Tongue (tissue), 1 donor: ENCODE measurements at regions not wholly inside any gene's neighbourhood (a gene's known extent, or its start where the extent isn't known, plus 50 kb on each side); places are given as distances from the start of the nearest gene placed in this dataset.

ENCODE experiments used
- DNase-seq: peaks from one replicate; pipeline ENCODE4 v3.0.0-alpha.2; 2015

- no peak for DNase-seq
Measured at GRCh38 chr15:70443486-70444273, 319.7 kb downstream of the UACA start.

DNA sequence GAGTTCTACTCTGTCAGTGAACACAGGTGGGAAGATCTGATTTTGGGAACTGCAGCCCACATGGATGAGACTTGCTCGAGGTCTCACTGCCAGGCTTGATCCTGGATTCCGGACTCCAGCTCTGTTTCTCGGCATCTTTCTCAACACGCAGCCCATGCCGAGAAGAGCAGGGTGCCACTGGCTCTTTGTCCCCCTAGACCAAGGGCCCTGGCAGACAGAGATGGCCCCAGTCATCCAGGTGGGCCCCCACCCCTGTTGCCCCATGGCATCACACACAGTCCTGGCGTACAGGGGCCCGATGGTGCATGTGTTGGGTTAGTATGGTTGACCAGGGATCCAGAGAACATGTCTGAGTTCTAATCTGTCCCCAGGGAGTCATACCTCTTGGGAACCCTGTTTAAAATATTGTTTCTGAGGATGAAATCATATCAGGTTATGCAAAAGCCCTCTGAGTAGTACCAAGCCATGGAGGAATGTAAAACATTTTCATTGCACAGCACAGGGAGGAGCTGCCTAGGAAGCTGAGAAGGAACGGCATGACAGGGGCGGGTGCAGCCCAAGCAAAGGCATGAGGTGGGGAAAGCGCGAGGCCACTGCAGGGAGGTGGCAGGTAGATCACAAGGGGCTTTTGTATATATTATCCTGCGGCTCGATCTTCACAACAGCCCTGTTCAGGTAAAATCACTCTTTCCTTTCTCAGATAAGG is 320.6 kb downstream of the UACA start:
- no peak for DNase-seq

DNA sequence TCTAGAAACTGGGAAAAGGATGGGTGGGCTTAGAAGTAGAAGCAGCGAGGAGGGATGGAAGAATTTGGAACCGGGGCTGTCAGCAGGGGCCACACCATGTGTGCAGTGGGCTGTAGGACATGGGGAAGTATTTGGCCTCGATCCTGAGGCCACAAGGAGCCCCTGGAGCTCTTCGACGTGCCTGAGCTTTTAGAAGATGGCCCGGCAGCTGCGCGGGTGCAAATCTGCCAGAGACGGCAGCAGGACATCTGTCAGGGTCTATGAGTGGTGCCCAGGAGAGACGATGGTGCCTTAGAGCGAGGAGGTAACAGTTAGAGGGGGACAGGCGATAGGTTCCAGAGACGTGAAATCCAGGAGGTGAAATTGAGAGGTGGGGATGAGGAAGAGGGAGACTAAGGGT is 321.1 kb downstream of the UACA start:
- DNase-seq: no peak

GRCh38 chr15:70440416-70441138 is 322.8 kb downstream of the UACA start:
- no peak for DNase-seq

GRCh38 chr15:70439880-70440279 is 323.5 kb downstream of the UACA start:
- DNase-seq: no peak

- DNase-seq: no peak
Measured at GRCh38 chr15:70439304-70439877, 324.0 kb downstream of the UACA start.

- DNase-seq: peak; percentile 59
Measured at GRCh38 chr15:70438776-70439175, 324.6 kb downstream of the UACA start.

DNA sequence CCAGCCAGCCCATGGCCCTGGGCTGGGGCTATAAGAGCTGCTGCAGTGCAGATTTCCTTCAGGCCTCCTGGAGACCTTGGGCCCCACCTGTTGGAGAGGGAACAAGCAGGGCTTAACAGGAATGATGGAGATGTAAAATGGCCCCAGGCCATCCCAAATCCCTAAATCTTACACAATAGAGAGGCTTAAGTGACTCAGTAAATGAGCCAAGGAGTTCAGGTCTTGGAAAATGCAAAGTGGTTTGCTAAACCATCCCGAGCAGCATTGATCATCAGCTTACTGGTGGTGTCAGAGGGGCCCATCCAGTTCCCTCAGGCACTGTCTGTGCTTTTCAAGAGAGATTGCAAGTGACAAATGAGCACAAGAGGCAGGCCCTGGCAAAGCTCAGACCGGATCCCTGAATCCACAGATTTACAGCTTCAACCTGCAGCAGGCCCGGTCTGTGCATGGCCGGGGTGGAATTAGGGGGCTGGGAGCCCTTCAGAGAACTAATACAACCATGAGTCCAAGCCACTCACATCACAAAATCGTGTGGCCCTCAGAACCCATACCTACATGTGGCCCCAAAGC is 325.4 kb downstream of the UACA start:
- peak; percentile 56 for DNase-seq

DNA sequence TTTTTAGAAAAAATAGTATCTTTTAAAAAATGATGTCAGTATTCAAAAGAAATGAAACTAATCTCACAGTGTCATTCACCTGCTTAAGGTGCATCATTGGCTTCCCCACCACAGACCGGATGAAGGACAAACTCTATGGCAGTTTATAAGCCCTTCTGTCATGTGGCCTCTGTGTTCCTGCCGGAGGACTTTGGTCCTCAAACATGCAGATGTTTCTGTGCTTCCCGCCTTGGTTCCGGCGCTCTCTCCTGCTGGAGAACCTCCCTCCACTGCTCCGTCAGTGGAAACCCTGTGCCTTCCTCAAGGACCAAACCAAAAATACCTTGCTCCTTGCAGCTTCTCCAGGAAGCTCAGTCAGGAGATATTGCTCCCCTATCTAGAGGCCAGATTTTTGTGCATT is 326.3 kb downstream of the UACA start:
- DNase-seq: no peak

DNA sequence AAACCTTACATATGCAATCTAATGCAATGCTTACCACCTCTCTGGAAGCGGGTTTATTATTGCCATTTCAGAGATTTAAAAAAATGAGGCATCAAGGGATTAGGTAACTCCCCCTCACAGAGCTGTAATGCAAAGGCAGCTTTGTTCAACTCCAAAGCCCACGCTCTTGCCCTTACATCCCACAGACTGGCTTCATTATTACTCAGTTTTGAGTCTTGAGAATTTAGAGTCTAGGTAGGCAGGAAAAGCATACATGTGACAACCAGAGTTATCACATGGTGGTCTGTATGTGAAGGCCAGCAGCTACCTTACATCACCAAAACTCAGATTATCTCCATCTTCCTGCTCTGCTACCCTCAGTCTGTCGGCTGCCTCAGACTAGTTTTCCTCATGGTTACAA is 326.9 kb downstream of the UACA start:
- DNase-seq: no peak

GRCh38 chr15:70435872-70436271 is 327.5 kb downstream of the UACA start:
- no peak for DNase-seq

DNA sequence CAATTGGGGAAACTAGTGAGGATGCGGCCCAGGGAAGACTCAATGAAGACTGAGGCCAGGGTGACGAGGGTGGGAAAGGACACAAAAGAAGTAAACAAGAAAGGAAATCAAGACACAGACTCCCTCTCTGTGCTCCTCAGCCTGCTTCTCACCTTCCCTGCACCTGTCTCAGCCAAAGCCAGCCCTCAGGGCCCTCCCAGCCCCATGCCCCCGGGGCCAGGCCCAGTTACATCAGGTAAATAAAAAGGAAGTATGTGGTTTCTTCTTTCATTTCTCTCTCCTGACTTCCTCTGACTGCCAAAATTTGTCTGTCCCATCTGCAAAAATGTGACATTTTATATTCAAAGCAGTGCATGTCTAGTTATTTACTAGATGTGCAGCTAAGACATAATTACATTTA is 328.0 kb downstream of the UACA start:
- DNase-seq: no peak

DNA sequence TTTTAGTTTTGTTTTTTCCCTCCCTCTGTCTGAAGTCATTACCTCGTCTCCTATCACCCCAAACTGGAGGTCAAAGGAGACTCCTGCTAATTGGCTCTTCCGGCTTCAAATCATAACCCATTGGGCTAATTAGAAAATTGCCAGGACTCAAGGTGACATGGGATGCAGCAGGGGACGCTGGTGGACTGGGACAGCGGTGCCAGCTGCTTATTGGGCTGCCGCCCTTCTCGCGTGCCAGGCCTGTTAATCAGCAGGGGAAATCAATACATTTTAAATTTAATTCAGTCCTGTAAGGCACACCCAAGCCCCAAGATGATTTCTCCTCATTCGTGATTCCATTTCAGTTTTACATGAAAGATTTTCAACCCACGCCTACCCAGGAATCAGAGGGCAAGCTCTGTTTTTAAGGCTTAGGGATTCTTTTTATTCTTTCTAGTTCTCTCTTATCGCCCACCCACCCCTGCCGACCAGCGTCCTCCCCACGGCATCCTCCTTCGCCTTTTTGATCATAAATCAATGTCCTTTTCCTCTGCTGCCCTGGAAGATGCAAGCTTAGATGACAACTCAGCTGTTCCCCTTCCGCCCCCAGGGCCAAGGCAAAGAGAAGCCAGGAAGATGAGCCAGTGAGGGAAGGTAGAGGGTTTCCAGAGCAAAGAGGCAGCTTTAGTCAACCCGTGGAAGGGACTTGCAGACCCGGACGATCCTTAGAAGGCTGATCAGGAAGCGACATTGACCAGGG is 329.6 kb downstream of the UACA start:
- no peak for DNase-seq

DNA sequence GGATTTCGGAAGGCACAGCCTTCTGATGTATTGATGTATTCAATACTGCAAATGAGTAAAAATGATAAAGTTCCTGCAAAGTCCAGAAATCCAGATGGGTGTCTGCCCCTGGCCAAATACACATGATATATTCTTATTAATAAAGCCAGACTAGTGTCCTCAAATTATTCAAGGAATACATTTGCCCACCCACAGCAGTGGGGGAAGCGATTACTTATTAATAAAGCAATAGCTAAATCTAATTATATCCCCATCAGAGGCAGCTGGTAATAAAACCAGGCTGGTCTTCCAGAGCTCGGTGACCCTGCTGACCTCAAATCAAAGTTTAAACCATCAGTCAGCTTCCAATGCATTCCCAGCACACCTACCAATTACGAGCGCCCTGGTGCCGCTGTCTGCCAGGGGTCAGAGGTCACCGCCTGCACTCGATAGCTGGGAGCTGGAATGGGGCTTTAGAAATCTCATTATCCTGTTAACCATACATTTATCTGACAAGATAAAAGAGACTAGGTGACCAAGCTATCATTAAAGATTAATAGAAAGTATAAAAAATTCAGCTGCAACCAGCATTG is 330.3 kb downstream of the UACA start:
- DNase-seq: no peak

- DNase-seq: no peak
Measured at GRCh38 chr15:70431854-70432253, 331.5 kb downstream of the UACA start.

GRCh38 chr15:70430069-70430468 is 332.4 kb upstream of the TLE3 start:
- DNase-seq: no peak

DNA sequence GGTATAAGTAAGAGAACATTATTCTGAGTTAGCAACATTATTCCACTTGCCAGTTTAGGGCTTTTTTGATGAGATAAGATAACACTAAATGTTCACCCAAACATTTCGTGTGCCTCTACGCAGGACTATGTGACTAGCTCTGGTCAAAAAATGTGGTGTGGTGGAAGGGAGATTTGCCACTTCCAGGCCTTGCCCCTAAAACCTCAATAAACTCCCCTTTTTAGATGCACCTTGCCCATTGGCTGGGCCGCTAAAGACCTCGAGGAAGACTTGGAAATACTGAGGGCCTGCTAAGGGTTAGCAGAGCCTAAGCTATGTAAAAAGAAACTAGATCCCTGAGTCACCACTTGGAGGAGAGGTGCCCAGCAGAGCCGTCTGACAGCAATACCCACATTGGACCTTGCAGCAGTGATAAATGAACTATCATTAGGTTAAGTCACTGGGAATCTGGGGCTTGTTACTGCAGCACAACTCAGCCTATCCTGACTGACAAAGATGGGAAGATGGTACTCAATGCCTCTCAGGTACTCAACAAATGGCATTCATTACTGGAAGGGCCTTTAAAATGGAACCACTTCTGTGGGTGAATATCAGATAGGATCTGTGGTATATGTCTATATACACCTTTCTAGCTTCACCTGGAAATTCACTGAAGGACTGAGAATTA is 331.5 kb upstream of the TLE3 start:
- DNase-seq: no peak

- no peak for DNase-seq
Measured at GRCh38 chr15:70428211-70428822, 330.6 kb upstream of the TLE3 start.

GRCh38 chr15:70427167-70428120 is 329.7 kb upstream of the TLE3 start:
- DNase-seq: no peak
